Astrocyte of the hippocampus (primary cell): ENCODE measurements at regions not wholly inside any gene's neighbourhood (a gene's known extent, or its start where the extent isn't known, plus 50 kb on each side); places are given as distances from the start of the nearest gene placed in this dataset.

Experiments used
- DNase-seq: peaks from one replicate; pipeline ENCODE4 v3.0.0; 2011; ENCODE audit warnings: low read depth, low spot score

DNA sequence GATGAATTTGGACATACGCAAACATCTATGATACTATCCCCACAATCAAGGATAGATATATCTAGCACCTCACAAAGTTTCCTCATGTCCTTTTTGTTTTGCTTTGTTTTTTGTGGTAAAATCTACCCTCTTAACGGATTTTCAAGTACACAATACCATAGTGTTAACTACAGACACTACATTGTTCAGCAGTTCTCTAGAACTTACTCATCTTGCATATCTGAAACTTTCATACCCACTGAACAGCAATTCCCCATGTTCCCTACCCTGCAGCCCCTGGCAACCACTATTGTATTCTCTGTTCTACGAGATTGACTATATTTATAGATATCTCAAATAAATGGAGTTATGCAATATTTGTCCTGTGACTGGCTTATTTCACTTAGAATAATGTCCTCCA is 58.1 kb upstream of the TJP1 start:
- DNase-seq, result no peak

DNA sequence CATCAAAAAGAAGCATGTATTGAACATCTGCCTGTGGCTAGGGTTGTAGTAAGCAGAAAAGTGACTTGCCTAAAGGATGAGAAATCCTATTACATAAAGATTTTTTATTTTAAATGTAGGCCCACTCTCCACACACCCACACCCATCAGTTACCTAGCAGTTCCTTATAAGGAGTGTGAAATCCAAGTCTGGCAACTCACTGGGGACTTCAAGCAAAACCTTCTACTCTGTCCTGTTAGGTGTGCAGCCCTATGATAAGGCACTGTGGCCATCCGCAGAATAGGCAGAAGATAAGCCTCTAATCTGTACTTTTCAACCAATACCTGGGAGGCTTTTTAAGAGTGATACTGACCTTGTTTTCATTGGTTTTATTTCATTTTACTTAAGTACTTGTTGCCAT is 52.7 kb upstream of the TJP1 start:
- DNase-seq, result no peak

- no peak for DNase-seq
Measured at GRCh38 chr15:29873947-29874411, 51.7 kb upstream of the TJP1 start.

GRCh38 chr15:29873264-29873663 is 51.0 kb upstream of the TJP1 start:
- no peak for DNase-seq

GRCh38 chr15:29872716-29873115 is 50.4 kb upstream of the TJP1 start:
- DNase-seq, result no peak
